SKM-1 (cell line): ENCODE measurements at regions not wholly inside any gene's neighbourhood (a gene's known extent, or its start where the extent isn't known, plus 50 kb on each side); places are given as distances from the start of the nearest gene placed in this dataset.
A peak's percentile ranks its signal among the peaks of the same experiment; 100 is the strongest.
"Not testable (repeated sequence)": the region's sequence is repeated elsewhere in the genome, so short reads cannot be mapped to it uniquely, and the experiment has no call there.

Source experiments
- DNase-seq: peaks from one replicate; lab custom pipeline; 2025; ENCODE audit not compliant: unreplicated experiment; lab: John Stamatoyannopoulos, UW

GRCh38 chr4:18630218-18631110 lies 608.9 kb upstream of the LCORL start:
- DNase-seq = no peak

- no peak for DNase-seq
Measured at GRCh38 chr4:18627447-18628005, 606.0 kb upstream of the LCORL start.

- no peak for DNase-seq
Measured at GRCh38 chr4:18626996-18627395, 605.4 kb upstream of the LCORL start.

GRCh38 chr4:18626366-18626765 lies 604.8 kb upstream of the LCORL start:
- DNase-seq = no peak

- DNase-seq = no peak
Measured at GRCh38 chr4:18621186-18621585, 599.6 kb upstream of the LCORL start.

- DNase-seq = no peak
Measured at GRCh38 chr4:18616720-18617119, 595.2 kb upstream of the LCORL start.

- DNase-seq = no peak
Measured at GRCh38 chr4:18611026-18611425, 589.5 kb upstream of the LCORL start.

GRCh38 chr4:18608908-18609533 lies 587.5 kb upstream of the LCORL start:
- DNase-seq = no peak

GRCh38 chr4:18602610-18603009 lies 581.1 kb upstream of the LCORL start:
- not testable (repeated sequence) for DNase-seq

GRCh38 chr4:18593297-18594002 lies 571.9 kb upstream of the LCORL start:
- DNase-seq = peak; percentile 44

- no peak for DNase-seq
Measured at GRCh38 chr4:18582841-18583240, 561.3 kb upstream of the LCORL start.

- no peak for DNase-seq
Measured at GRCh38 chr4:18578307-18578706, 556.8 kb upstream of the LCORL start.

- no peak for DNase-seq
Measured at GRCh38 chr4:18572481-18572880, 550.9 kb upstream of the LCORL start.

GRCh38 chr4:18571301-18571761 lies 549.8 kb upstream of the LCORL start:
- no peak for DNase-seq

- DNase-seq = no peak
Measured at GRCh38 chr4:18570370-18570769, 548.8 kb upstream of the LCORL start.

GRCh38 chr4:18568600-18568999 lies 547.0 kb upstream of the LCORL start:
- DNase-seq = no peak

GRCh38 chr4:18566970-18567799 lies 545.6 kb upstream of the LCORL start:
- no peak for DNase-seq

- no peak for DNase-seq
Measured at GRCh38 chr4:18559492-18559891, 537.9 kb upstream of the LCORL start.

GRCh38 chr4:18556402-18556801 lies 534.8 kb upstream of the LCORL start:
- DNase-seq = no peak

GRCh38 chr4:18540349-18540748 lies 518.8 kb upstream of the LCORL start:
- no peak for DNase-seq

GRCh38 chr4:18538121-18538520 lies 516.6 kb upstream of the LCORL start:
- DNase-seq = no peak
